Stimulated activated naive CD8-positive, alpha-beta T cell treated with anti-CD3 and anti-CD28 coated beads, Interleukin-15, Interleukin-2, amounts not matched to agents 100 U/mL and 50 U/mL, for 24 hours (primary cell): ENCODE measurements at regions not wholly inside any gene's neighbourhood (a gene's known extent, or its start where the extent isn't known, plus 50 kb on each side); places are given as distances from the start of the nearest gene placed in this dataset.

ENCODE experiments used
- ATAC-seq: fragments of 150-1000 bp; cut with Tn5 transposase; one replicate; pipeline ENCODE4 v1.10.0; 2021
- DNase-seq: peaks from one replicate; pipeline ENCODE4 v3.0.0; 2021

DNA sequence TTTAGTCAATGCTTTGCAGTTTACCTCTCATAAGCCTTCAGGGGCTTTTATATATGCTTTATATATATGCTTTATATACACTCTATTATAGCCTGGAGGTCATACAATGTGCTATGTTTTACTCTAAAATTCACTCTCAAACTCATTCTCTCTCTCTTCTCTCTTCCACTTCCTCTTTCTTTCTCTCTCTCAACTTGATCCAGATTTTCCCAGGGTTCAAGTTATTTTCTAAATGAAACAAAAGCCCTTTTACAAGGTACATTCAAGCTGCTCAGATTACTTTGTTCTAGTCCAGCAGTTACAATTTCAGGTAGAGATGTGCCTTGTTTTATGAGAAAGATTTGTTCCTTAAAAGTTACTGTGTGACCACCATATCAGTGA lies 79.6 kb upstream of the ACP3 start:
- DNase-seq (no peak), ATAC-seq (no peak)

- ATAC-seq: no peak
- DNase-seq: no peak
Observed at GRCh38 chr3:132239587-132239986, 77.6 kb upstream of the ACP3 start.

DNA sequence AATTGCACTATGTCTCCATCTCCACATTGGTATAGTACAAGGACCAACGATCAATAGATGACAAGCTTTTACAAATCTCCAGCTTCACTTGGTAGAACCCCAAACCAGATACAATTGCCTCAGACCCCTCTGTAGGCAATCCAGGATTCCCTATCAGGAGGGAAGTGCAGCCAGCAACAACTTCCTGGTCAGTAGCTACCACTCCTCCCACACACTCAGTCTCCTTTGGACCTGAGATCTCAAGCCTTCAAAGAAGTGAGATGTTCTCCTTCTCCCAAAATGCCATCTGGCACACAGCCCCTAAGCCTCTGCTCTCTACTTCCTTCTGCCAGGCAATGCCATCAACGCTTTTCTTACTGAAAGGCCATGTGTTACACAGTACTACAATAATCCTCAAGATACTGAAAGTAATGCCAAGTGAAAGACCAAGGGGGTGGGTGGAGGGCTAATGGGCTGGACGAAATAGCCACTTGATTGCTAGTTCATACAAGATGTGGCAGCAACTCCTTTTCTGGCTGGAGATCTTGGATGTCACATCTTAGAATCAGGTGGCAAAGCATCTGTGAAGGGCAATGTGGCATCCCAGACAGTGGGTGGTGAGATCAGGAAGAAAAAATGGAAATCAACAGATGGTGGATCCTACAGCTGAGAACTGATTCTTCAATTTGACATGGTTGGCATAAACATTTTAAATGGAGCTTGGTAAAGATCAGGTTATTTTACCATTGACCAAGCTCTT lies 75.3 kb upstream of the ACP3 start:
- DNase-seq: no peak
- no peak for ATAC-seq

- DNase-seq (no peak), ATAC-seq (no peak)
Observed at GRCh38 chr3:132242790-132243189, 74.4 kb upstream of the ACP3 start.

GRCh38 chr3:132245552-132246142 lies 71.6 kb upstream of the ACP3 start:
- DNase-seq: no peak
- no peak for ATAC-seq

GRCh38 chr3:132246212-132246611 lies 71.0 kb upstream of the ACP3 start:
- ATAC-seq (no peak), DNase-seq (no peak)

- no peak for DNase-seq
Observed at GRCh38 chr3:132247211-132247610, 70.0 kb upstream of the ACP3 start.

GRCh38 chr3:132248490-132248889 lies 68.7 kb upstream of the ACP3 start:
- ATAC-seq: no peak

More at GRCh38 chr3:132247211-132247610, 70.0 kb upstream of the ACP3 start:
- ATAC-seq: no peak

GRCh38 chr3:132253262-132253878 lies 63.8 kb upstream of the ACP3 start:
- DNase-seq: peak; percentile 6
- no peak for ATAC-seq

More at GRCh38 chr3:132248490-132248889, 68.7 kb upstream of the ACP3 start:
- no peak for DNase-seq

DNA sequence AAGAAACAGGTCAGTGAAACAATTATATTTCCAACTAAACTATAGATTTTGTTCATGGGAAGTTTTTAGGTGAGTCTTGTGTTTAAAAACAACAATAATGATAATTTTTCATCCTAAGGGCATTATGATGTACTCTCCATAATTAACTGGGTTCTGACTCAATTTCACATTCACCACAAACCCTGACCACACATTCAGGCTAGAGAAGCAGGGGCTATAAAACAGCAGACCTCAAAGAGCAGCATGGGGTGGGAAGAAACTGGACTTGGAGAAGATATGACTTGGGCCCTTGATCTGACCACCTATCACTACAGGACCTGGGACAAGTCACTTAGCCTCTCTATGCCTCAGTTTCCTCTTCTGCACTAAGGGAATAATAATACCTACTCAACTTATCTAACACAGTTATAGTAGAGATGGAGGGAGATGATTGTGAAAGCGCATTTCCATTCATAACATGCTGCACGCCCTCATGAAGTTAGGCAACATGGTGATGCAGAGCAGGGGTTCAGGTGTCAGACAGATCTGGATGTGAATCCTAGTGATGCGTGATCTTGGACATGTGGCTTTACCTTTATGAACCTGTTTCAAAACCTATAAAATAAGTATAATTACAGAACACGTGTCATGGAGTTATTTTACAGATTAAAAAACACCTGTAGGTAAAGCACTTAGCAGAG lies 63.0 kb upstream of the ACP3 start:
- DNase-seq: no peak
- no peak for ATAC-seq

- DNase-seq (no peak), ATAC-seq (no peak)
Observed at GRCh38 chr3:132255041-132255745, 62.0 kb upstream of the ACP3 start.

DNA sequence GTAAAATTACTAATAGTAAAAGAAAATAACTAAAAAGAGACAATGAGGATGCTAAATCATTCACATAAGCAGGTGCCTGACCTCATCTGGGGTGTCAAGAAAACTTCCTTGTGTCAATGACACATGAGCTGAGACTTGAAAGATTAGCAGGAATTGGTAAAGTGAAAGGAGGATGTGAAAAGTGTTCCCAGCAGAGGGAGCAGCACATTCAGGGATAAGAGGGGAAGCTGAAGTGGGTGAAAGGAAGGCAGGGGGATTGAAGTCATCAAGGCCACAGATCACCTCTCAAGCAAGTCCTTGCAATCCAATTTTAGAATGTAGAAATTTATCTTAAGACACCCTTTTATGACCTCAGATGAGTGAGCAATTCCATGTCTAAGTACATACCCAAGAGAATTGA lies 60.2 kb upstream of the ACP3 start:
- DNase-seq: no peak
- ATAC-seq: no peak

DNA sequence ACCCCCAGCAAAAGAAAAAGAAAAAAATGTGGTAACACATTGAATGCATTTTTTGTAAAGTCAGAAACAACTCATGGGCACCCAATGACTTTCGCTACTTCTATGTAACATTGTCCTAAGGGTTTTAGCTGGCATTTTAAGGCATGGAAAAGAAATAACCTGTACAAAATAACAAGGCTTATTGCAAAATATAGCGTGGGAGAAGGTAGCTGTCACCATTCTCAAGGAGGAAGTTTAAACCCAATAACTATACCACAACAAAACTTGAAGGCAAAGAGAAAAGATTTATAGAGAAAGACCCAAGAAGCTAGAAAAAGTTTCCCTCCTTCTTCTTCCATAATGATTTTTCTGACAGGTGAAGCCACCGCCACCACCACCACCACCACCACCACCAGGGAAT lies 55.7 kb upstream of the ACP3 start:
- no peak for ATAC-seq
- no peak for DNase-seq

DNA sequence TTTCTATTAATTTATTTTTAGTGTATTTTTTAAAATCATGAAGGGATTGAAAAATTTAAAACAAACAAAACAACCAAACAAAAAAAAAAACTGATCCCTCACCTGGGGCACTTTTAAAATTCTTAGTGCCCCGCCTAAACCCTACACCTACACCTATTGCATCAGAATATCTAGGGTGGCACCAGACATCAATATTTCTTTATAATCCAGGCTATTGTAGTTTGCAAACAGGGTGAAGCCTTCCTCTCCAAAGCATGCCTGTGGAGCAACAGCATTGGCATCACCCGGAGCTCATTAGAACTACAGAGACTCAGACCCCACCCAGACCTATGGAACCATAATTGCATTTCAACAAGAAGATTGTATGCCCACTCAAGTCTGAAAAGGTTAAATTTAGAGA lies 54.9 kb upstream of the ACP3 start:
- DNase-seq (no peak), ATAC-seq (no peak)

DNA sequence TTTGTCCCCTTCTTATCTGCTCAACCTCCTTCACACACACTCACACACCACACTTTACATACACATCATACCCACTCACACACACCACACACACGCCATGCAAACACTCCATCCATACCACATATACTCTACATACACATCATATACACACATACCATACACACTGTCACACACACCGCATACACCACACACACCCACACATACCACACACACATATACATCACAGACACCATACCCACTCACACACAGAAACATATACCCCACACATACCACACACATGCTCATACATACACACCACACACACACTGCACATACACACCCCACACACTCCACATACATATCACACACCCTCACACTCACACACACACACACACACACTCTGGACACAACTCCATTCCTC lies 54.3 kb upstream of the ACP3 start:
- no peak for ATAC-seq
- DNase-seq: no peak

GRCh38 chr3:132265028-132265427 lies 52.2 kb upstream of the ACP3 start:
- DNase-seq (no peak), ATAC-seq (no peak)

GRCh38 chr3:132265488-132265887 lies 51.7 kb upstream of the ACP3 start:
- ATAC-seq: no peak

GRCh38 chr3:132267391-132267993 lies 49.7 kb upstream of the ACP3 start:
- ATAC-seq: no peak
- DNase-seq: no peak

More at GRCh38 chr3:132265488-132265887, 51.7 kb upstream of the ACP3 start:
- no peak for DNase-seq
